ENCODE measurements at regions not wholly inside any gene's neighbourhood (a gene's known extent, or its start where the extent isn't known, plus 50 kb on each side); places are given as distances from the start of the nearest gene placed in this dataset.

GRCh38 chr11:8828046-8828445, 82.9 kb upstream of the AKIP1 start:
- Mint-ChIP-seq H3K36me3 (ENCODE audit: insufficient read depth, unreplicated experiment) (no peaks in the 10 kb centered on the region), H3K9me3 (ENCODE audit: unreplicated experiment) (no peaks in the 10 kb centered on the region)

GRCh38 chr11:8828580-8829361, 82.2 kb upstream of the AKIP1 start:
- peaks cover 7% of the 10 kb centered on the region for H3K4me1 Mint-ChIP-seq (ENCODE audit: low read depth, unreplicated experiment)
- Histone ChIP-seq H3K9me3 (no peaks in the 10 kb centered on the region), H3K4me3 (ENCODE audit: low read depth, low read length) (no peak overlapping the region), H3K4me1 (peaks cover 47% of the 10 kb centered on the region), H3K27me3 (replicated peaks; ENCODE audit: control insufficient read depth, insufficient read depth, low read length) (no peaks in the 10 kb centered on the region), H3K36me3 (ENCODE audit: control insufficient read depth, insufficient read depth, low read length) (no peaks in the 10 kb centered on the region; the same call in 1 of the 2 replicates)
- CTCF ChIA-PET: interaction anchor here (0.6 kb wide), 1 partner anchor 31 kb away, joined by 3 read pairs; no protein-coding TSS in a partner anchor
- no peak overlapping the region for H3K27ac Mint-ChIP-seq (ENCODE audit: unreplicated experiment)
- no peak overlapping the region for H3K4me3 Mint-ChIP-seq (ENCODE audit: unreplicated experiment)
- TF ChIP-seq CTCF (IDR thresholded peaks at IDR 0.05; ENCODE audit: insufficient read depth in 1 of 2, low read depth in 1 of 2, low read length in 1 of 2, severe bottlenecking in 1 of 2, unreplicated experiment in 1 of 2): no peak
- BruUV-seq (replicated peaks): no TSS peak
- POLR2A ChIA-PET: no interaction called here
- intact Hi-C loops (cut with micrococcal nuclease; ENCODE audit: unreplicated experiment): no loop called here
- H3K36me3 Mint-ChIP-seq (ENCODE audit: insufficient read depth, unreplicated experiment): no peaks in the 10 kb centered on the region
- no peaks in the 10 kb centered on the region for H3K9me3 Mint-ChIP-seq (ENCODE audit: unreplicated experiment)
- H3K27me3 Mint-ChIP-seq (ENCODE audit: insufficient read depth, unreplicated experiment): no peaks in the 10 kb centered on the region
- no peak for DNase-seq

More at GRCh38 chr11:8828046-8828445, 82.9 kb upstream of the AKIP1 start:
- intact Hi-C loops (cut with micrococcal nuclease; ENCODE audit: unreplicated experiment): no loop called here
- Histone ChIP-seq H3K4me3 (ENCODE audit: low read depth, low read length) (no peak overlapping the region), H3K27me3 (replicated peaks; ENCODE audit: control insufficient read depth, insufficient read depth, low read length) (no peaks in the 10 kb centered on the region), H3K4me1 (peaks cover 44% of the 10 kb centered on the region), H3K9me3 (no peaks in the 10 kb centered on the region), H3K36me3 (ENCODE audit: control insufficient read depth, insufficient read depth, low read length) (no peaks in the 10 kb centered on the region)
- POLR2A ChIA-PET: no interaction called here
- BruUV-seq (replicated peaks): no TSS peak
- CTCF ChIA-PET: interaction anchor here (0.6 kb wide), 1 partner anchor 30 kb away, joined by 3 read pairs; no protein-coding TSS in a partner anchor
- TF ChIP-seq CTCF (IDR thresholded peaks at IDR 0.05; ENCODE audit: insufficient read depth in 1 of 2, low read depth in 1 of 2, low read length in 1 of 2, severe bottlenecking in 1 of 2, unreplicated experiment in 1 of 2): no peak
- no peak overlapping the region for H3K4me3 Mint-ChIP-seq (ENCODE audit: unreplicated experiment)
- no peaks in the 10 kb centered on the region for H3K27me3 Mint-ChIP-seq (ENCODE audit: insufficient read depth, unreplicated experiment)
- DNase-seq: no peak
- peaks cover under 1% of the 10 kb centered on the region for H3K4me1 Mint-ChIP-seq (ENCODE audit: low read depth, unreplicated experiment)
- H3K27ac Mint-ChIP-seq (ENCODE audit: unreplicated experiment): no peak overlapping the region

- no peaks in the 10 kb centered on the region for H3K36me3 Mint-ChIP-seq (ENCODE audit: insufficient read depth, unreplicated experiment)
- H3K4me1 ChIP-seq: peaks cover 52% of the 10 kb centered on the region
- no peak overlapping the region for H3K4me3 Mint-ChIP-seq (ENCODE audit: unreplicated experiment)
- H3K27me3 Mint-ChIP-seq (ENCODE audit: insufficient read depth, unreplicated experiment): no peaks in the 10 kb centered on the region
- no peak for TF ChIP-seq CTCF (IDR thresholded peaks at IDR 0.05; ENCODE audit: insufficient read depth in 1 of 2, low read depth in 1 of 2, low read length in 1 of 2, severe bottlenecking in 1 of 2, unreplicated experiment in 1 of 2)
- POLR2A ChIA-PET: no interaction called here
- intact Hi-C loops (cut with micrococcal nuclease; ENCODE audit: unreplicated experiment): no loop called here
- H3K27me3 ChIP-seq (replicated peaks; ENCODE audit: control insufficient read depth, insufficient read depth, low read length): no peaks in the 10 kb centered on the region
- no peak overlapping the region for H3K4me3 ChIP-seq (ENCODE audit: low read depth, low read length)
- CTCF ChIA-PET: no interaction called here
- H3K36me3 ChIP-seq (ENCODE audit: control insufficient read depth, insufficient read depth, low read length): no peaks in the 10 kb centered on the region; the same call in 1 of the 2 replicates
- no peak overlapping the region for H3K27ac Mint-ChIP-seq (ENCODE audit: unreplicated experiment)
- no peaks in the 10 kb centered on the region for H3K9me3 Mint-ChIP-seq (ENCODE audit: unreplicated experiment)
- no peaks in the 10 kb centered on the region for H3K9me3 ChIP-seq
- DNase-seq: no peak
- H3K4me1 Mint-ChIP-seq (ENCODE audit: low read depth, unreplicated experiment): peaks cover 7% of the 10 kb centered on the region
- no TSS peak for BruUV-seq (replicated peaks)
These were observed 81.4 kb upstream of the AKIP1 start for GRCh38 chr11:8829556-8829955.

Measured in Caco-2 (cell line).